ENCODE measurements at regions not wholly inside any gene's neighbourhood (a gene's known extent, or its start where the extent isn't known, plus 50 kb on each side); places are given as distances from the start of the nearest gene placed in this dataset.
"Not testable (repeated sequence)": the region's sequence is repeated elsewhere in the genome, so short reads cannot be mapped to it uniquely, and the experiment has no call there.

DNA sequence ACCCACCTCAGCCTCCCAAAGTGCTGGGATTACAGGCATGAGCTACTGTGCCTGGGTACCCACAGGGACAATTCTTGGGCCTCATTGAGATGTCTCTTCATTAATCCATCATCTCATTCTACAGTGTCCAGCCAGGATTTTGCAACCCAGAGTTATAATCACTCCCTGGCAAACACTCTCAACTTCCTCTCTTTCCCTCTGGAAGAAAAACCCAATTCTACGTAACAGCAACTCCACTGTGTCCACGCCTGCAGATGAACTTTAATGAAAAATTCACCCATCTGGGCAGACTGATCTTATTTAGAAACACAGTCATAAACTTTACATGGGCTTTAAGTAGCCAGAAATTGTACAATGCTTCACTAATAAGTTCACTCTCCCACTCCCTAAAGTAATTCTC lies 90.1 kb upstream of the ABCC4 start:
- no peak for DNase-seq

DNA sequence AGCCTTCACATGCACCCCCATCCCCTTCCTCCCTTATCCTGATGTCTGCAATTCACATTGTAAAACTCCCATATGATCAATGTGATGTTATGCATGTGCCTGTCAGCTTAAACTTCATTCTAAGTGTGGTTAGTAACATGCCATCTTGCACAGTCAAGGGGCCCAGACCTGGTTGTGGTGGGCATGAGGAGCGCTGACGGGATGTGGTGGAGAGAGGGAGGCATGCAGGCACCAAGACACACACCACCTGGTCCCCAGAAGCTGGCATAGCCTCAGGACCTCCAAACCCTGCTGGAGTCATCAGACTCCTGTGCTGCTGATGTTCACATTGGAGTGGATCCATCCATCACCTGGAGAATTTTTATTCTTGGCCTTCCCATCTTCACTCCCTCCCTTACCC lies 90.5 kb upstream of the ABCC4 start:
- no peak for DNase-seq

DNA sequence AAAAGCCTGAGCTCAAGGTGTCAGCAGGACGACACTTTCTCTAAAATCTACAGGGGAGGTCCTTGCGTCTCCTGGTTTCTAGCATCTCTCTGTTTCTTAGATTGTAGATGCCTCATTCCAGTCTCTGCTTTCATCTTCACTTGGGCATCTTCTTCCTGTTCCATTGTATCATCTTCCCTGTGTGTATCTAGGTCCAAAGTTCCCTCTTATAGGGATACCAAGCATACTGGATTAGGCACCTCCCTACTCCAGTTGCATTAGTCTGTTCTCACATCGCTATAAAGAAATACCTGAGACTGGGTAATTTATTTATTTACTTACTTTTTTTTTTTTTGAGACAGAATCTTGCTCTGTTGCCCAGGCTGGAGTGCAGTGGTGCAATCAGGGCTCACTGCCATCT lies 91.3 kb upstream of the ABCC4 start:
- DNase-seq: no peak

DNA sequence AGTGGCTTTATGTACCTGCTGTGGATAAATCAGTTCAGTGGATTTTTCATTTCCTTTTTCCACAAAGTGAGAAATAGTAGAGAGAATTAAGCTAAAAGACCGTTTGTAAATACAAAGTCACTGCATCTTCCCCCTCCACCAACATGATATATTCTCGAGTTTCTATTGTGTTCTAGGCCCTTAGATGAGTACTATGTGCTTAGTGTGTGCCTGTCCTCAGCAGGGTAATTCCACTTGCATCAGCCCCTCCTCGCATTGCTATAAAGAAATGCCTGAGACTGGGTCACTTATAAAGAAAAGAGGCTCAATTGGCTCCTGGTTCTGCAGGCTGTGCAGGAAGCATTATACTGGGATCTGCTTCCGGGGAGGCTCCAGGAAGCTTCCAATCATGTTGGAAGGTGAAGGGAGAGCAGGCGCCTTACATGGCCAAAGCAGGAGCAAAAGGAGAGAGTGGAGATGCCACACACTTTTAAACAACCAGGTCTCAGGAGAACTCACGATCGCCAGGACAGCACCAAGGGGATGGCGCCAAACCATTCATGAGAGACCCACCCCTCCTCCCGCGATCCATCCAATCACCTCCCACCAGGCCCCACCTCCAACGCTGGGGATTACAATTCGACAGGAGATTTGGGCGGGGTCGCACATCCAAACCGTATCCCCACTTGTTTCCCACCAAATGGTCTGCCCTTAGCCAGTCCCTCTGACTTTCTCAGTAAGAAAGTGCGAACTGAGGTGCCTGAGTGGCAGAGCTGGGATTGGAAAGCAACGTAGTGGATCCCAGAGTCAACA lies 102.3 kb upstream of the ABCC4 start:
- DNase-seq: peak; percentile 4

DNA sequence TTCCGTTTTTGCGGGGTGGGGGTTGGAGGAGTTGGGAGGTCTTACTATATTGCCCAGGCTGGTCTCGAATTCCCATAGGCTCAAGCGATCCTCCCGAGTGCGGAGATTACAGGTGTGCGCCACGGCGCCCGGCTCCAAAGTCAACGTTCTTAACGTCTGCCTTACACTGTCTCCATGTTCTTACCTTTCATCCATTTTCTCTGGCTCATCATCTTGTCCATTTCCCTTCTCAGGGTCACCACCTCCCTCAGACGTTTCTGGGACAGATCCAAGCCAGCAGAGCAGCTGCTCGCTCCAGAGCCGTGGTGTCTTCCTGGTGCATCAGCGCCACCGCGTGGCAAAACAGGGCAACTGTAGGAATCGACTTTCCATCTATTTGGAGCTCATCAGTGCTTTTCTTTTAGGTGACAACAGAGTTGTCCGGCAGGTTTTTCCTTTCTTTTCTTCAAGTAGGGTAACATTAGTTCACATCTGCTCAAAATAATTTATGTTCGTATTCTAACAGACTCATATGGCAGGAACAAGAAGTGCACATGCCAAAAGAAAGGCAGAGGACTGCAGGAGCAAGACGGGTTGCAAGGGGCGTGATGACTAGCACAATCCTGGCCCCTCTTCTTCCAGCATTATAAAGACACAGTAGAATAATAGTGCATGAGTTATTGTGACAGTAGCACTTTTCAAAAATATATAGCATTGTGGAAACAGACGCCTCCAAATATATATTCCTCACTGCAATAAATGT lies 103.1 kb upstream of the ABCC4 start:
- peak; percentile 90 for DNase-seq

DNA sequence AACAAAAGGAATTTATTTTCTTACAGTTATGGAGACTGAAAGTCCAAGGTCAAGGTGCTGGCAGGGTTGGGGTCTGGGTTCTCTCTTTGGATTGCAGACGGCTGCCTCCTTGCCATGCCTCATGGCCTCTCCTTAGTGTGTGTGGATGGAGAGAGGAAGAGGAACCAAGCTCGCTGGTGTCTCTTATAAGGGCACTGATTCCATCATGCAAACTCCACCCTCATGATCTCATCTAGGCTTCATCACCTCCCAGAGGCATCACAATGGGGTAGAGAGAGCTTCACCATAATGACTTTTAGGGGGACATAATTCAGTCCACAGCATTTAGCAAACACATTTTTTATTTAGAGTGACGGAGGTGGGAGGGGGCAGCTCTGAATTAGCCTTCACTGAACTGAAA lies 104.9 kb upstream of the ABCC4 start:
- no peak for DNase-seq

DNA sequence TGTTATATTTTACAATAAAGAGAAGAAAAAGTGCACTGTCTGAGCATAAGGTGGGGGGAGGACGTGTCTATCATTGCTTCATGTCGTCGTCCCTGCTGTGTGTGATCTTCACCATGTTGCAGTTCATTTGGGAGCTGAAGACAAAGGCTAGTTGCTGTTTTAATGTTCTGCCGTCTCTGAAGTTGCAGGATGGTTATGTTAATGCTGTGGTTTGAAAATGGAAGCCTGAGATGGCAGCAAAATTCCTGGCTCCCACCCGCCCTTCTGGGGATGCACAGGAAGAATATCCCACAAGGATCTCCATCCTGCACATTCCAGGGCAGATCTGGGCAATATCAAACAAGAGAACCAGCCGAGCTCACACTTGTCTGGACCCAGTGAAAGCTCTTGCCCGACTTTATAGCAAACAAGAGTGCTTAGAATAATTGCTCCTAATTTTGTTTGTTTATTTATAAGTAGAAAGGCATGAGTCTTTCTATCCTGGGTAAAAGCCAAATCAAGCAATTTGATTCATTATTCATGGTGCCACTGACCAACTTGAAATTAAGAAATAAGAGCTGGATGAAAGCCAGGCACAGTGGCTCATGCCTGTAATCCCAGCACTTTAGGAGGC lies 110.3 kb upstream of the ABCC4 start:
- no peak for DNase-seq

DNA sequence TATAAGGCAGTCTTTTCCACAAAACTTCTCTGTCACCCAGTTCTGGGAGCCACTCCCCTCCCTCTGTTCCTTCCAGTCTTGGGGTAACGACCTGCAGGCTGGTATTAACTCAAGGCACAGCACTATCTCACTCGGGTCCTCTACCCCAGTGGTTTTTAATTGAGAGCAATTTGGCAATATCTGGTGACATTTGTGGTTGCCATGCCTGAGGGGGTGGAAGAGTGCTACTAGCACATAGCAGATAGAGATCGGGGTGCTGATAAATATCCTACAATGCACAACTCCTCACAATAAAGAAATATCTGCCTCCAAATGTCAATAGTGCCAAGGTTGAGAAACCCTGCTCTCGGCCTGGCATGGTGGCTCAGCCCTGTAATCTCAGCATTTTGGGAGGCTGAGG lies 117.7 kb upstream of the ABCC4 start:
- no peak for DNase-seq

DNA sequence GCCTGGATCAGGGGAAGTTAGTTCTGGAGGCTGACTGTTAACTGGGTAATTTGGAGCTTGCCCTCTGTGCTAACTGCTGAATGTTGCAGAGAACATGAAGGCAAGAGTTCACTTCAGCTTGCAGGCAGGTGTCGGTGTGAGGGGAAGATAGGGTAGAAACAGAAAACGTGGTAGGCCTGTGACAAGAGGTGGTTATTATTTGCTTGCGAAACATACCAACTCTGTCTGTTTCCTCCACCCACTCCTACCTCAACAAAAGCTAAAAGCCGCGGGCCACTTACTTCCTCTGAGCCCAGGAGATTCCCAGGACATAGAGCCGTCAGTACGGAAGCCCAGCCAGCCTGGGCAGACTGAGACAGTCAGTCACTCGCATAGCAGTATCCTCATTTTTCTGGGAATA lies 119.2 kb upstream of the ABCC4 start:
- no peak for DNase-seq

DNA sequence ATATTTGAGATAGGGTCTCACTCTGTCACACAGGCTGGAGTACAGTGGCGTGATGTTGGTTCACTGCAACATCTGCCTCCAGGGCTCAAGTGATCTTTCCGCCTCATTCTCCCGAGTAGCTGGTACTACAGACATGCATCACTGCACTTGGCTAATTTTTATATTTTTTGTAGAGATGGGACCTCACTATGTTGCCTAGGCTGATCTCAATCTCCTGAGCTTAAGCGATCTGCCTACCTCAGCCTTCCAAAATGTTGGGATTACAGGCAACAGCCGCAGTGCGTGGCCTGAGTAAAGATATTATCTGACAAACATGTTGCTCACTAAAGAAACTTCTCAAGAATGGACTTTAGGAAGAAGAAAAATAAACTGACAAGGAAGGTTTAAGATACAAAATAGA lies 125.4 kb upstream of the ABCC4 start:
- DNase-seq: no peak

DNA sequence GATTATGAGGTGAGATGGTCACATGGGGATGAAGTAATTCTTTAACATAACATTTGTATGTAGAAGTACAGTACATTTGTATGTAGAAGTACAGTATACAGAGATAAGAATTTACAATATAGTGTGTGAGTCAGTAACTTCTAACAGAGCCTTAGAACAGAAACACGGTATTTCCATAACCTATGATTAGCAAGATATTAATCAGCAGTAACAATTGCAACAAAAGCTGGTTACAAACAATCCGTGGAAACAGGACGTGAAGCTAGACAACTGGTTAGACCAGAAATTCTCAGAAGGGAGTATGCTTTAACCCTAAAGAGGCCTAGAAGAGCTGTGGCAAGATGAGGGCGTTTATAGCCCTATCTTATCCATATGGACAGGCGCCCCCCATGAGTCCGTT lies 122.0 kb upstream of the CLDN10 start:
- not testable (repeated sequence) for DNase-seq

DNA sequence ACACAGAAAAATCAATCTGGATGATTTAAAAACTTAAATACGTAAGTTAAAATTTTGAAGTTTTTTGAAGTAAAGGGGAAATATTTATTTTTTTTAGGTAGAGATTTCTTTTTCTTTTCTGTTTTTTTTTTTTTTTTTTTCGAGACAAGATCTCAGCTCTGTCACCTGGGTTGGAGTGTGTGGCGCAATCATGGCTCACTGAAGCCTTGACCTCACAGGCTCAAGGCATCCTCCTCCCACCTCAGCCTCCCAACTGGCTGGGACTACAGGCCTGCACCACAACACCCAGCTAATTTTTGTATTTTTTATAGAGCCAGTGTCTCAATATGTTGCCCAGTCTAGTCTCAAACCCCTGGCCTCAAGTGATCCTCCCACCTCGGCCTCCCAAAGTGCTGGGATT lies 120.4 kb upstream of the CLDN10 start:
- no peak for DNase-seq

DNA sequence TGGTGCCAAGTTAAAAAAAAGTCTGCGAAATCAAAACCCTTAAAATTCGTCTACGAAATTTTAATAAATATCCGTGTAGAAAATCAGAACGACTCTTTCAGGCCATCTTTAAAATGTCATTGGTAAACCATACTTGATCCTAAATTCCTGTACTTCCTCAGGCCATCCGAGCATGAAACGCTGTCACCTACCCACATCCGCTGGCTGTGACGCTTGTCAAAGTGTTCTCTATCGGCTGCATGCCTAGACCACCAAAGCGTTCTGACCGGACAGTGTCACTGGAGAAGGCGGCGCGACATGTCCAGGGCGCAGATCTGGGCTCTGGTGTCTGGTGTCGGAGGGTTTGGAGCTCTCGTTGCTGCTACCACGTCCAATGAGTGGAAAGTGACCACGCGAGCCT lies 119.0 kb upstream of the CLDN10 start:
- no peak for DNase-seq

DNA sequence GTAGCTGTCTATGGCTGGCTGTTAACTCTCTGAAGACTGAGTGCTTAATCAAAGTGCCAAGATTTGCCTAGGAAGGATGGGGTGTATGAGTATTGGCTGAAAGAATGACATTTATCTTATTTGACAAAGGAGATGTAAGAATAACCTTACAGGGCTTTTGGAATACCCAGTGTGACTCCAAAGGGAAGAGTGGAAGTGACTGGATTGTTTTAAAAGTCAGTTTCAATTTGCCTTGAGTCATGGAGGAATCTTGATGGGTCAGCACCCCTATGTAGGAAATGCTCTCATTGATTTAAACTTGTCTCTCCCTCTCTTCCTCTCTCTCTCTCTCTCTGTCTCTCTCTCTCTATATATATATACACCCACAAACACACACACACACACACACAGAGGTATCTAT lies 118.4 kb upstream of the CLDN10 start:
- no peak for DNase-seq

DNA sequence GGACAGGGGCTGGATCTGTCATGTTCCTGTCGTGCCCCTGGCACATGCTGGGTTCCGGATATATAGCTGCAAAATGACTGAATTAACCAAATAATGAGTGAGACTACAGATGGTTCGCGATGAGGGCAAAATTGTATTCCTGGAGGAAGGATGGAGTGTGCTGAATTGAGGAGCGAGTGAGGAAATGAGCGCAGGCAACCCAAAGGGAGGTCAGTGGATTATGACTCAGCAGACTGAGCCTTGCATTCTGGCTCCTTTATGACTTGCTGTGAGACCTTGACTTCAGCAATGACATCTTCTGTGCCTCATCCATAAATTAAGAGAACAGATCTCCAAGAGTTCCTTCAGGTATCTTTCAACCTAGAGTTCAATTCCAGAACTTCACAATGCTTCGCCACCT lies 115.0 kb upstream of the CLDN10 start:
- DNase-seq: no peak

DNA sequence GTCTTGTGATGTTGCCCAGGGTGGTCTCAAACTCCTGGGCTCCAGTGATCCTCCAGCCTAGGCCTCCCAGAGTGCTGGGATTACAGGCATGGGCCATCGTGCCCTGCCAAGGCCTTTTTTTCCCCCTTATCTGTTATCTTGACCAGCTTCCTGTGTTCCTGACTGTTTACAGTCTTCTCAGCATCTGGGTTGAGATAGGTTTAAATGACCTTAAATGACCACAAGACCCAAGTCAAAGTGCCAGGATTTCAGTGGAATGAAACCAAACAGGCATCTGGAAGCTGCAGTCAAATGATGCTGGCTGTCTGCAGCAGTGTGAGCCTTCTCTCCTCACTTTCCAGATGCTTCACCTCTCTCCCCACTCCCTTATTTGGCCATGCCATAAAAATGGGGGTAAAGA lies 114.2 kb upstream of the CLDN10 start:
- no peak for DNase-seq

DNA sequence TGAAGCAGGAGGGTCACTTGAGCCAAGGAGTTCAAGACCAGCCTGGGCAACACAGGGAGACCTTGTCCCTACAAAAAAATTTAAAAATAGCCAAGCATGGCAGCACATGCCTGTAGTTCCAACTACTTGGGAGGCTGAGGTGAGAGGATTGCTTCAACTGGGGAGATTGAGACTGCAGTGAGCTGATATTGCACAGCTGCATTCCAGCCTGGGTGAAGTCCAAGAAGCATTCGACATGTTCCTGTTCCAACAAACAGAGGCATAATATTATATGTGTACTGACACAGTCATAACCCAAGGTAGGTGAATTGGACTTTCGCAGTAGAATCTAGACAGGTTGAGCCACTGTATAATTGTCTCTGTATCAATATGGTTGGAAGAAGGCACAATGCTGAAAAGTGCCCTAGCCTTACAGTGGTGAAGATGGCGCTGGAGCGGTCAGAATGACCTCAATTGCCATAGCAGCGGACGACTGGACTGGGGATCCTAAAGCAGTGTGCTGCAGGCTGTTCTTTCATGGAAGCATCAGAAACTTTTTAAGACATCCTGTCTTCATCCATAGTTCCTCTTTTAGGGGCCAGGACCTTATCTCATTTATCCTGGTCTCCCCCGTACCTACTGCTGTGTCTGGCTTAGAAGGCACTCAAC lies 112.0 kb upstream of the CLDN10 start:
- no peak for DNase-seq

DNA sequence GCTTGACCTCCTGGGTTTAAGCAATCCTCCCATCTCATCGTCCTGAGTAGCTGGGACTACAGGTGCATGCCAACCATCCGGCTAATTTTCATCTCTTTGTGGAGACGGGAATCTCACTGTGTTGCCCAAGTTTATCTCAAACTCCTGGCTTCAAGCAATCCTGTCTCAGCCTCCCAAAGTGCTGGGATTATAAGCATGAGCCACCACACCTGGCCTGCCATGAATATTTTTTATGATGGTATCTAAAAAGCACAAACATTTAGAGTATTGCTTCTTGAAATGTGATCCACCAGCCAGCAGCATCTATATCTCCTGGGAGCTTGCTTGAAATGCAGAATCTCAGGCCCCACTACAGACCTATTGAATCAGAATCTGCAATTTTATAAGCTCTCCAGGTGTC lies 111.2 kb upstream of the CLDN10 start:
- DNase-seq: no peak

DNA sequence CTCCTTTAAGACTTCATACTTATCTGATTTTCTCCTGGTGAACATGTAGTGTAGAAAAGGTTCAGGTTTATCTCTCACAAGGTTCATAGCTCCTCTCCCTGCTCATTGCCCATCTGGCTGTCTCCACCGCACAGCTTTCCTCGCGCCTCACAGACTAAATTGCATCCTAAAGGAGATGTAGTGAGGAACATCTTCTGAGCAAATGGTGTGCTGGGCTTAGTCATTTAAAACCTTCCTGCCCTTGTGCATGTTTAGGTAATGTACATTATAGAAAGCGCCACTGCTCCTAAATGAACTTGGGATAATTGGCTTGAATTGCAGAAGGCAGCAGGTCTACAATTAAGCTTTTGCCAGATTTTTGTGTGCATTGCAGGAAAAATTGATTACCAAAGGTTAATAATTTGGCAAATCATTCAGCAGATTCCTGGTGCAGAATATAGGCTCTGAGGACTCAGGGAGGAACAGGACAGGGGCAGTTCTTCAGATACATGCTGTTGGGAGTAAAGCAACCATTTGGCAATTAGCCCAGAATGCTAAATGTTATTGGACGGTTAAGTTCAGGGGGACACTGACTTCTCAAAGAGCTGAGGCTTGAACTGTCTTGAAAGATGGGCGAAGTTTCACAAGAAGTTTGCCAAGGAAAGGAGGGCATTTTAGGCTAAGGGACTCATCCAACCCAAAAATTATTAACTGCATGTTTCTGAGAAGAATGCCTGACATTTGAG lies 108.4 kb upstream of the CLDN10 start:
- DNase-seq: no peak

DNA sequence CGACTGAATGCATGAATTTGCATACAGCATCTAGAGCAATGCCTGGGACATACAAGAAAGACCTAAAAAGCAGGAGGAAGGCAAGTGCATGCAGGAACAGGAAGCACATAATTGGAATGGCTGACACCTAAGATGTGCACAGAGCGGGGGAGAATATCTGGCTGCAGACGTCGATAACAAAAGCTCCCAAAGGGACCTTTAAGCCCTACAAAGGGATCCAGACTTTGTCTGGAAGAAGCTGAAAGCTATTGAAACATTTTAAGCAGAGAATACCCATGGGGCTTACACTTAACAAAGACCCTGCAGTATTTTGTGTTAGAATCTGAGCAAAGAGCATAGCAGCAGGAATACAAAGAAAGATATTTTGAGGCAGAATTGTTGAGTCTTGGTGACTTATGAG lies 107.4 kb upstream of the CLDN10 start:
- no peak for DNase-seq

DNA sequence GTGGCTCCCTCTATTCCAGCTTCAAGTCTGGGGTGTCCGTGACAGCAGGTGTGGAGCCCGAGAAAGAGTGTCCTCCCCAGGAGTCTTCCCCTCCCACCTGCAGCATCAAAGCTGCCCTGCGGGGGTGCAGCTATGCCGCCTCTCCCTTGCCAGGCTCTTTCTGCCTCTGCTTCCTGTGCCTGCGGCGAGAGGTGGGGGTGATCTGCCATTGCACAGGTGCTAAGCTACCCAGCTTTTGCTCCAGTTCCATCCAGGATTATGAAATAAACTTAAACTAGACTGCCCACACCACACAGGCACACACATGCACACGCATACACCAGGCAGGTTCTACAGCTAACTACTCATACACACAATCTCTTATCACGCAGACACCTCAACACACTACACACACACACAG lies 104.7 kb upstream of the CLDN10 start:
- DNase-seq: no peak

DNA sequence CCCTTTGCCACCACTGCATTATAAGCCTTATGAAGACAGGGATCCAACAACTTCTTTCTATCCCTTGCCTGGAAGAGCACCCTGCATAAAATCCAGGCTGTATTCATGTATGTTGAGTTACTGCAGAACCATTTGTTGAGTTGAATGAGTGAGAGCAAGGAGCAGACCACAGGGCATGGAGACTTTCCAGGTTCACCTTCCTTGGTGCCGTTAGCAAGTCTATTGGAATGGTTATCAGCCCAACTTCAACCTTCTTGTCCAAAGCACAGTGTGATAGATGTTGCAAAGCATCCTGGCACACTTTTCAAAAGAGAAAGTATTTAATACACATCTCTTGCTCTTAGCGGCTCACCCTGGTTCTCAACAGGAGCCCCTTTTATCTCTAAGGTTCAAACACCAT lies 100.9 kb upstream of the CLDN10 start:
- DNase-seq: no peak

DNA sequence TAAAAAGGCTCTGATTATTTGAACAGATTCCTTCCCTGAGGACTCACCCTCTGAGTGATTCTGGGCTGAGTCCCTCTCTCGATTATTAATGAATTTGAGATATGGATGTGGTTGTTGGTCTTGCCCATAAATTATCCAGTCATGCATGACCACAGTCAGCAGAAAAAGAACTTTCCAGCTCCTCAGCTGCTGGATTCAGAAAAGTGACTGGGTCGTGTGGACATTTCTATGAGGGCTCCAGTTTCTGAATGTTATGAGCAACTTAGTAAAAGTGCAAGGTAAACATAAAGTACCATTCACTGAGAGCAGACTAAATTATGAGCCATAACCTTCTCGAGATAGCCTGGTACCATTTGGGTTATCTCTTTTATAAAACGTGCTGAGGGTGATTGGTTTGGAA lies 100.1 kb upstream of the CLDN10 start:
- DNase-seq: no peak
